Fibroblast of peridontal ligament (primary cell): ENCODE measurements at regions not wholly inside any gene's neighbourhood (a gene's known extent, or its start where the extent isn't known, plus 50 kb on each side); places are given as distances from the start of the nearest gene placed in this dataset.
"Not testable (repeated sequence)": the region's sequence is repeated elsewhere in the genome, so short reads cannot be mapped to it uniquely, and the experiment has no call there.

Experiments used
- DNase-seq: peaks from one replicate; pipeline ENCODE4 v3.0.0-alpha.2; 2010; ENCODE audit errors: extremely low read depth

DNA sequence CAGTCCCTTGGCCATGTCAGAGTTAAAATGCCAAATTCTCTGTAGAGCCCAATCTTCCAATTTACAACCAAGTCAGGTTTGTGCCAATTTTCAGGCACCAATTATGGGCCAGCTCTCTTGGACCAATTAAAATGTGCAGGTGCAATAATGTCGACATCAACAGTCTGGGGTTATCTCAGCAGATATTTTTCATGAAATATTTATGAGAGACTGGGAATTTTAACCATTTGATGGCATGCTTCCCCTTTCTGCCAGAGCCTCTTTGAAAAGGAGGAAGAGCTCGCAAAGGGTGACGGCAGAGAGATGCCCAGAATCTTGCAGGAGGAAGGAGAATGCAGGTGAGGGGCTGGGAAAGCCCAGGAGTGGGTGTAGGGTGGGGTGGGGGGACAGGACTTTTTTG lies 100.8 kb upstream of the SYT13 start:
- no peak for DNase-seq

GRCh38 chr11:45385844-45386243 lies 99.7 kb upstream of the SYT13 start:
- DNase-seq: no peak

DNA sequence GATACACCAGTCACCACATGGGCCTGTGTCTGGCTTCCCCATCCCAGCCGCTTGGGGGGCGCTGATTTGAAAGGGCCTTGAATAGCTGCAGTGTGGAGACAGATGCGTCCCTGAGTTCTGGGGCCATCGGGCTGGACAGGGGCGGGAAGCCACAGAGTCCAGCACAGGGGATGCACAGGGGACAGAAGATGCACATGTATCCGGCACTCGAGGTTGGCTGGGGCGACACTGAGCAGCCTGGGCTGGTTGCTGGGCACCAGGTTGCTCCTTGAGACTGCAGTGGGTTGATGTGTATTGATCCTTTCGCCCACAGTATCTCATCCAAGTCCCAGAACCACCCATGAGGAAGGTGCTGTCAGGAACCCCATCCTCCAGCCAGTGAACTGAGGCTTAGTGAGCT lies 99.3 kb upstream of the SYT13 start:
- DNase-seq: no peak

GRCh38 chr11:45384711-45385241 lies 98.6 kb upstream of the SYT13 start:
- no peak for DNase-seq

DNA sequence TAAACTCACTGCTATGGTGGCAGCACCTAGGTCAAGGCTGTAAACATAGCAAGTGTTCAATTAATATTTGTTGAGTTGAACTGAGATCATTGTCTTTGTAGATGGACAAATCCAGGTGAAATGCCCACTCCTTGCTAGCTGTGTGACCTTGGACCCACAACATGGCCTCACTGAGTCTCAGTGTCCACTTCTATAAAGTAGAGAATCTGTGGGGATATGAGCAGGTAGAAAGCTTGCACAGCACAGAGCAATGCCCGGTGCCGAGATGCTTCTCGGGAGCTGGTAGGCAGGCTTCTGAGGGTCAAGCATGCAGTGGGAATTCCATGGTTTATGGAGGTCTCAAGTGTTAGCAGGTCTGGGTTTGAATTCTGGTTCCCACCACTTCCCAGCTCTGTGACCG lies 97.9 kb upstream of the SYT13 start:
- no peak for DNase-seq

DNA sequence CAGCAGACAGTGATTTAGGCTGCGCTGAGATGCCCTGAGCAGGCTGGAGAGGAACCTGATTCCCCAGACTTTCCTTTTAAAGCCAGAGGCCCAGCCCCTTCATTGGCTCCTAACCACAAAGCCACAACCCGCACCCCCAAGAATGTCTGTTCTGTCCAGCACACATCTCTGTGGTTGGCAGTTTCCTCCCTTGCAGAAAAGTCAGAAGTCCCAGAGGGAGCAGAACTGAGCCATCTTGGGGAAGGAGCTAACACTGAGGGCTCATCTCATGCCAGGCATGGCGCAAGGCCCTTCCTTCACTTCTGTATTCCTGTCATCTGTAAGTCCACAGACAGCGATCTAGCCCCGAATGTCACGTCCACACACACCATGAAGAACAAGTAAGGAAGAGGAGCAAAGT lies 97.1 kb upstream of the SYT13 start:
- peak; percentile 49 for DNase-seq

DNA sequence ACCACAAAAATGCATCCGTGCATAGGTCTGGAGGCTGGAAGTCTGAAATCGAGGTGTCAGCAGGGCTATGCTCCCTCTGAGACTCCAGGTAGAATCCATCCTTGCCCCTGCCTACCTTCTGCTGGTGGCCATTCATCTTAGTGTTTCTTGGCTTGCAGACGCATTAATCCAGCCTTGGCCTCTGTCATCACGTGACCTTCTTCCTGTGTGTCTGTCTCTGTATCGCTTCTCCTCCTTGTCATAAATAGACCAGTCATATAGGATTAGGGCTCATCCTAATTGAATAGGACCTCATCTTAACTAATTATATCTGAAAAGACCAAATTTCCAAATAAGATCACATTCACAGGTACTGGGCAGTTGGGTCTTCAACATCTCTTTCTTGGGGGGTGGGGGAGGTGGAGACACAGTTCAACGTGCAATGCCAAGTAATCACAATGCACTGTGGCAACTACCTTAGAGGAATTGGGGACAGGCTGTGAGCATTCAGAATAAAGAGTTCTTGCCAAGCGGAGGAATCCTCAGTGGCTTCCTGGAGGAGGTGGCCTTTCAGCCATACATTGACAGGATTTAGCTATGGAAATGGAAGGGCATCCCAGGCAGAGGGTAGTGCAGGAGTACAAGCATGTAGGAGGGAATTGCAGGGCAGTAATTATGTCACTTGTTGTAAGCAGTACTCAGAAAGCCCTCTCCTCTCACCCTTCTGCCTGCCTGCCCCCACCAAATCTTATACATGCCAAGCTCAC lies 96.2 kb upstream of the SYT13 start:
- DNase-seq: no peak

- no peak for DNase-seq
These were observed 93.2 kb upstream of the SYT13 start for GRCh38 chr11:45379162-45379863.

DNA sequence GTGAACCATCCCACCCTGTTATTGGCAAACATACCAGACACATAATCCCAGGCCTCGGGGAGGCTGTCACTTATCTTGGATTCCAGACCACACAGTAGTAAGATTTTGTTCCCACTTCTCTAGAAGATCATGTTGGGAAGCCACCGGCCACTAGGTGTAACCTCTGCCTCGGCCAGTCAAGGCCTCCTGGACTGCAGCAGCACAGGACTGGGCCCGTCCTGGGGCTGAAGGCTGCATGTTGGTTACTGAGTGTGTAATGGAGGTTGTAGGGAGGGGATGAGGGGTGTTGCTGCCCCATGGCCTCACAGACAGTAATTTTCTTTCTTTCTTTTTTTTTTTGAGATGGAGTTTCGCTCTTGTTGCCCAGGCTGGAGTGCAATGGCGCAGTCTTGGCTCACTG lies 92.4 kb upstream of the SYT13 start:
- no peak for DNase-seq

- DNase-seq: no peak
These were observed 88.5 kb upstream of the SYT13 start for GRCh38 chr11:45374653-45375059.

DNA sequence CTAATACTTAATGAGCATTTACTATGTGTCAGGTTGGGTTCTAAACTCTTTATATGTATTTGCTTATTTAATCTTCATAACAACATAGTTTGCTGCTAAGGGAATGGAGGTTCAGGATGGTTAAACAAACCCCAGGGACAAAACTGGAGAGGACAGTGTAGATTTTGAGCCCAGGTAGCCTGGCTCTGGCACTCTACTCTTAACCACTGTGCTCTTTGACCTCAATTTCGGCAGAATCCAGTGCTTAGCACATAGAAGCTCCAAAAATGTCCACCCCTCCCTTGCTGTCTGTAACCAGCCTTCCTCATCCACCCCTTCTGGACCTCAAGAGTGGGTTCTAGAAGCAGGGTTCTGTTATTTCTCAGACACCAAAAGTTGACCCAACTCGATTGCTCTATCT lies 88.0 kb upstream of the SYT13 start:
- no peak for DNase-seq

- no peak for DNase-seq
These were observed 87.4 kb upstream of the SYT13 start for GRCh38 chr11:45373506-45374035.

GRCh38 chr11:45372414-45372813 lies 86.3 kb upstream of the SYT13 start:
- not testable (repeated sequence) for DNase-seq

DNA sequence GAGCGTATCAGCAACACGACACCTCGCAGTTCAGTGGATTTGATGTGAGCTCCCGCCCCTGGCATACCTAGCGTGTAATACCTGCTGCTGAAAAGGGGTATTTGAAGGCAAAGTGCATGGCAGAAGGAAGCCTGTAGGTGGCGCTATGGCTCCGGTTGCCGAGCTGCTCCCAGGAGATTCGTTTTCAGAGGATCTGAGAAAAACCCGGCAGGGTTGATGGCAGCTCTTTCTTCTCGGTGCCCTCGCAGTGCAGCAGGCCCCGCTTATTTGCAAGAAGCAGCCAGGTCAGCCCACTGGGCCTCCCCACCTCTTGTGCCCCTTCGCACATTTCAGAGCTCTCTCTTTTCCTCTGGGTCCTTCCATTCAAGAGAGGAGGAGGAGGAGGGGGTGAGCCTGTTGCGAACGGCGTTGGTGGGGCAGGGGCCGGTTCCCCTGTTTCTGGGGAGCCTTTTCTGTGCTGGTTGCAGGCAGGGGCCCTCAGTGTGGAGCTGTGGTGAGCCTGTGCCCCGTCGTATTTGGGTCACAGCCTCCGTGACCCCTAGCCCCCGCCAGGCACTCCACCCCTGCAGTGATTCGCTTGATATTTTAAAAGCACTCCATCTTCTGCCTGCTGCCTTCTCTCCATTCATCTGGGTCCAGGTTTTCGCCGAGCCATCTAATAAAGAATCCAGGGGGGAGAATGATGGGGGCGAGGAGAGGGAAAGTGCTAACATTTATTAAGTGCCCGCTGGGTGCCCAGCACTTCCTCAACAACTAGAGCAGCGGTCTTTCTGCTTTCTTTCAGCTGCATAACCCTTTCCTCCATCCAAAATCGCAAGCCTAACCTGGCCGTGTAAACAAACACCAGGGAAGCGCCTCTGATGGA lies 85.3 kb upstream of the SYT13 start:
- DNase-seq: peak; percentile 46

DNA sequence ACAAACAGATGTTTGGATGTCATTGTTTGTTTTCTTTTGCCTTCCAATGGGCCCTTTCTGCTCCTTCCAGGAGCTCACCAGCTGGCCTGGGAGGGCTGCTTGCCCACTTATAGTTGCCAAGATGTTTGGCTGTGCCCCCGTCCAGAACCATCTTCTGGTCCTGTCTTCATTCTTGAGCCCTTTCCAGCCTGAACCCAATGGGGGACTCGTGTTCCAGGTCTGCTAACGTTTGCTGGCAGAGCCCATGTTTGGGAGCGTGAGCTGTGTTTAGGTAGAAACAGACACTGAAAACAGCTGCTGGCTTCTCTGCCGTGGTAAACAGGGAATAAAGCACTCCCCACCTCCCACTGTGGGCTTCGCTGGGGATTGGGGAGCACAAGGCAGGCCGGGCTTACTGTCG lies 83.2 kb upstream of the SYT13 start:
- DNase-seq: no peak

- DNase-seq: no peak
These were observed 82.6 kb upstream of the SYT13 start for GRCh38 chr11:45368697-45369096.

DNA sequence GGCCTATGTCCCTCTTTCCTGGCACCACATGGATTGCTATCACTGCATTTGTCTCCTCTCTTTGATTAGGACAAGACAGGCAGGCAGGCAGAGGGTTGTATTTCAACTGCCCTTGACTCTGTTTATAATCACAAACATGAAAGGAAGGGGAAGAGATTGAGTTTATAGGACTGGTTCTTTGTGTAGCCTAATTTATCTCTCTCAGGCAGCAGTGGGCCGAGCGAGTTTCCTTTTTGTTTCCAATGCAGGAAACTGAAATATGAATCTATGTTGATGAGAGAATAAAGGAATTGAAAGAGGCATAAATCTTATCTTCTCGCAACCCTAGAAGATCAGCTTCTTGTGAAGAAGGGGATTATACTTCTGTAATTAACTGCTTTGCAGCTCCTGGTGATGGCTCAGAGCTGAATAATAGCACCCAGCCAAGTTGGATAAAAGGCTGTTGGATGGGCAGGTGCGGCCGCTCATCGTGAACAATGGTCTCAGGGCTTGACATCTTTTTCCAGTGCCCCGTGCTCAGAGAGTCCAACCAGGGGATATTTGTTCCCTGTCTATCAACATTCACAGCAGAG lies 80.6 kb upstream of the SYT13 start:
- no peak for DNase-seq

GRCh38 chr11:45365961-45366618 lies 79.9 kb upstream of the SYT13 start:
- DNase-seq: no peak

- DNase-seq: no peak
These were observed 76.5 kb upstream of the SYT13 start for GRCh38 chr11:45362636-45363035.

DNA sequence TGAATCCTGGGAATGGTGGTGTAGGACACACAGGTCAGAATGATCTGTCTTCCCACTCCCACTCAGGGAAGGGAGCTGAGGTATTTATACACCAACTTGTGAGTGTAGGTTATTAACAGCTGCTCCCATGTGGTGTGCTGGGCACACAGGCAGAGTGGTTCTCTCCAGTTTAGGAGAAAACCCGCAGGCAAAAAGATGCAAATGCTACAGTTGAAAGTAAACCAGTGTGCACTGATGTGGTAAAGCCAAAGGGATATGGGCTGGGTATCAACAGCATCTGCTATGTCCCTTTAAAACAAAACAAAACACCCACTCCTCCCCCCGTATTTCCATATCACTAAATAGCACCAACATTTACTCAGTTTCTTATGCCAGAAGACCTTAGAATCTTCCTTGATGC lies 75.4 kb upstream of the SYT13 start:
- no peak for DNase-seq

GRCh38 chr11:45355706-45356041 lies 69.5 kb upstream of the SYT13 start:
- no peak for DNase-seq
